ENCODE measurements at regions not wholly inside any gene's neighbourhood (a gene's known extent, or its start where the extent isn't known, plus 50 kb on each side); places are given as distances from the start of the nearest gene placed in this dataset.
"Not testable (repeated sequence)": the region's sequence is repeated elsewhere in the genome, so short reads cannot be mapped to it uniquely, and the experiment has no call there.

DNA sequence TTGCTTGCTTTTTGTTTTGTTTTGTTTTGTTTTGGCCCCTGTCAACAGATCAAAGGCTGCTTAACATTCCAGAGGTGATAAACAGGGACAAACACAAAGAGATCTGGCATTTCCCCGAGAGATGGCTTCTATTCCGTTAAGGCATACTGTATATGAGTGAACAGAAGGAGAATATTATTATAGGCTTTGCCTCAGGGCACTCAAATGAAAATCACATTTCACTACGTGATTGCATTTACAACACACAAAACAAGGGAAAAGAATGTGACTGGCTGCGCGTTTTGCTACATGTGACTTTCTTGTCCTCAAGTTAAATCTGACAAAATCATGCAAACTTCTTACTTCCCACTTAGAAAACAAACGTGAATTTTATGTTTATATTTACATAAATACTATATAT, 1037.9 kb upstream of the DDX18 start:
- DNase-seq: no peak

DNA sequence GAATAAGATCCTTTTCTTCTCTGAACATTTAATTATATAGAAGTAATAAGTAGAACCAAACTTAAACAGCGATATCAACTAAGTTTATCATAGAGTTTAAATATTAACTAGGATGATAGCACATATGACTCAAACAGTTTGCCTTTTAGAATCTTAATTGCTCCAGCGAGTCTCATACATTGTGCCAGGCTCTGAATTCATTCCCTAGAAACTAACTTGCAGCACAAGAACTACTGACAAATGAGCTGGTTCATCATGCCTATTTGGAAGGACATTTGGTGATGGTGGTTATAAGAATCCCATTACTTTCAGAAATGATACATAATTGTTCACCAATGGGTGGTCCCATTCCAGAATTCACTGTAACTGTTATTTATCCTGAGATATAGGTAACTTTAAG, 1026.6 kb upstream of the DDX18 start:
- DNase-seq: no peak

DNA sequence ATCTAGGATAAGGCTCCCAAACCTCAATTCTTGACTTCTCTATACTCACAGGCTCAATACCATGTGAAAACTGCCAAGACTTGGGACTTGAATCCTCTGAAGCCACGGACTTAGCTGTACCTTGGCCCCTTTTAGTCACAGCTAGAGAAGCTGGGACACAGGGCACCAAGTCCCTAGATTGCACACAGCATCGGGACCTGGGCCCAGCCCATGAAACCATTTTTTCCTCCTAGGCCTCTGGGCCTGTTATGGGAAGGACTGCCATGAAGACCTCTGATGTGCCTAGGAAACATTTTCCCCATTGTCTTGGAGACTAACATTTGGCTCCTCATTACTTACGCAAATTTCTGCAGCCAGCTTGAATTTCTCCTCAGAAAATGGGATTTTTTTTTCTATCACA, 1011.8 kb upstream of the DDX18 start:
- no peak for DNase-seq

DNA sequence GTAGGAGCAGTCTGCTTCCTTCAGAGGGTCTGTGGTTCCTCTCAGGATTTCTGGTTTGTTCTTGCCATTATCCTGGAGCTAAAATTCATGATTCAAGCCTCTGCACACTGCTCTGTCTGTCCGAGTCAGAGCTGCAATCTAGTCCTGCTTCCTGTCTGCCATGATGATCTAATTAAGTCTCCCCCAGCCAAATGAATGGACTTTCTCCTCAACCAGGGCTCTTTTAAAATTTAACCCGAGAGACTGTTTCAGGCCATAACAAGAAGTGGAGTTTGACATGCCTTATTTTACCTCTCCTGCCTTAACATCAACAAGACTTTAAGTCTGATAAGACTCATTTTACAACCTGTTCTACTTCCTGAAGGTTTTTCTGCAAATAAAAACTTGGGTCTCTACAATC, 1009.6 kb upstream of the DDX18 start:
- no peak for DNase-seq

DNA sequence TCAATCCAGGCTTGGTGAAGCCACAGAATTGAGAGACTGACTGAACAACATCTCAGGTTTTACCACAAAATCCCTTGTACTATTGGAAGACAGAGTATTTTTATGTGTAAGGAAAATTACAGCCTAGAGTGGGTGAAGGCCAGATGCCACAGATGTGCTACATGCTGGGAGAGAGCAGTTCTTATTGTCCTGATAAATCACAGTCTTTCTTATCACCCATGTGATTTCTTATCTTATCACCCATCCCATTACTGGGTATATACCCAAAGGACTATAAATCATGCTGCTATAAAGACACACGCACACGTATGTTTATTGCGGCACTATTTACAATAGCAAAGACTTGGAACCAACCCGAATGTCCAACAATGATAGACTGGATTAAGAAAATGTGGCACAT, 1008.0 kb upstream of the DDX18 start:
- not testable (repeated sequence) for DNase-seq

DNA sequence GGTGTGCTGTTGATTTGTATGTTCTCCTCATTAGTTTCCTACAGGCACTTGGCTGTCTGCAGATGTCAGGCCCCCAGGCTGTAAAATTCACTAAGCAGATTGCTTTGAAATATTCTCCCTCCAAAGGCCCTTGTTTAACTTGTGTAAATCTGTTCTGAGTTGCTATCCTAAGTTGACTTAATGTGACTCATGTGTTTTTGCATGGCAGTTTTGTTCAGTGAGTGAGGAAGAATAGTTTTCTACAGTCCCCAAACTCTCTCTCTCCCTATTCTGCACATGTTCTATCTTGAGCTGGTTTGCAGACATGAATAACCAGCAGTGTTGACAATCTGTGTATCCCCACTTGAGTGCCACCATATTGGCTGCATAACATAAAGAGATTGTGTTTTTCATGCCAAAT, 1005.4 kb upstream of the DDX18 start:
- no peak for DNase-seq

DNA sequence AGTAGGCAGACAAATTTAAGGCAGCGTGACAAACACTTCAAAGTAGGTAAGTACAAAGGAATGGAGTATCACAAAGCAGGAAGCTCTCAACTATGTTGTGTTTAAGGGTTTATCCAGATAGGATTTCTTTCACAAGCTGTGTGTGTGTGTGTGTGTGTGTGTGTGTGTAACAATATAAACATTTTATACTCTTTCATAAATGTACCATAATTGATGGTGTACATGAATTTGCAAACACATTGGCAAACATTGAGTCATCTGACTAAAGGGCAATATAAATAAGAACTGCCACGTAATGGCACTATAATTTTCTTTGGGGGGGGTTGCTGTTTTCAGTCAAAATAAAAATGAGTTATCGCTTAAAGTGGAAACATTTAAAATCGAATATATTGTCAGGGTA, 1004.4 kb upstream of the DDX18 start:
- DNase-seq: no peak

DNA sequence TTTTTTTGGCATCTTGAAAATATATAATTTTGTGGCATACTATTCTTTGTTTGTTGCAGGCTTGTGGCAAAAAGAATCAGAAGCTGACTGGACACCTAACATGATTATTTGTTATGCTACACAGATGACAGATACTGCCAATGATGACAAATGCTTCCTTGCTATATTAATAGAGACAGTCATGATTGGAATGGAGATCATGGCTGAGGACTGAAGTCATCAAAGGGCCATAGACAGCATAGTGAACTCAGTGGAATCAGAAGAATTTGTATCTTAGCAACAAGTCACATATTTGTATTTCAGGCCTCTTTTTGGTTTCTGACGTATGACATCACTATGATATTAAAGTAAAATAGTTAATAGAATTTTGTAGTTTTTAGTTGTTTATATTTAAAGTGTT, 1003.8 kb upstream of the DDX18 start:
- DNase-seq: no peak

DNA sequence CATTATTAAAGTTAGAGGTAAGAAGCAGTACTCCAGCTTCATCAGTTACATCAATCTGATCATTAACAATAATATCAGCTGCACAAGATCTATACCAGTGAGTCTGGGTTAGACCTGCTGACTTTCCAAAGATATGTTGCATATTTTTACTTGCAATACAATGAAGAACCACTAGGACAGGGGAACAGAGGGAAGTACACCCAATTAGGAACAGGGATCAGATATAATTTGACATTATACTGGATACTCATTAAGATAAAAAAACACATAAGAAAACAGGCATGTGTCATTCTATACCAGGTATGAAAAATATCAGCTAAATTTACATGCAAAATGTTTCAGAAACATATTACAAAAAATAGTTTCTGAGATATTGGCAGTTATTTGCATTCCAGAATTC, 995.1 kb upstream of the DDX18 start:
- no peak for DNase-seq

DNA sequence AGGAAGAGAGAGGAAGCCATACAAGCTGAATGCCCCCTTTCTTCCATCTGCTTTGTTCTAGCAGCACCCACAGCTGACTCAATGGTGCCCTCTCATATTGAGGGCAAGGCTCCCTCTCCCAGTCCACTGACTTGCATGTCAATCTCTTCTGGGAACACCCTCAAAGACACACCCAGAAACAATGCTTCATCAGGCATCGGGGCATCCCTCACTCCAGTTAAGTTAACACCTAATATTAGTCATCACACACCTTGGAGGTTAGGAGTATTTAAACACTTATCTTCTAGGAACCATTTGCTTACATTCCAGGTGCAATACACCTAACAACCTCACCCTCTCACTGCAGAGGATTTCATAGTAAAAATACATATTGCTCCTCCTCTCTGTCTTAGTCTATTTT, 993.5 kb upstream of the DDX18 start:
- DNase-seq: no peak

DNA sequence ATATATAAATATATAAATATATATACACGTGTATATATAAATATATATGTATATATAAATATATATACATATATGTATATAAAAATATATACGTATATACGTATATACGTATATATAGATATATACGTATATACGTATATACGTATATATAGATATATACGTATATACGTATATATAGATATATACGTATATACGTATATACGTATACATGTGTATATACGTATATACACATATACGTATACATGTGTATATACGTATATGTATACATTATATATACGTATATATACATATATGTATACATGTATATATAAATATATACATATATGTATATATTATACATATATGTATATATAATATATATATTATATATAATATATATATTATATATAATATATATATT, 984.9 kb upstream of the DDX18 start:
- DNase-seq: not testable (repeated sequence)

DNA sequence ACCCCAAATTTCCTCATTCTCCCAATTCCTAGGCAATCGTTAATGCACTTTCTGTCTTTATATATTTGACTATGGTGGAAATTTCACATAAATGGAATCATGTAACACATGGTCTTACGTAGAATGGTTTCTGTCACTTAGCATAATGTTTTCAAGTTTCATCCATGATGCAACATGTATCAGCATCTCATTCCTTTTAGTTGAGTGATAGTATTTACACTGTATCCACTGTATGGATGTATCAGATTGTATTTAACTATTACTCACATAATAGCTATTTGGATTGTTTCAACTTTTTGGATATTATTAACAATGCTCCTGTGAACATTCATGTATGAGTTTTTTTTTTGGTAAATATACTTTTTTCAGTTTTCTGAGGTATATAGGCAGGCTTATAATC, 982.3 kb upstream of the DDX18 start:
- DNase-seq: no peak

DNA sequence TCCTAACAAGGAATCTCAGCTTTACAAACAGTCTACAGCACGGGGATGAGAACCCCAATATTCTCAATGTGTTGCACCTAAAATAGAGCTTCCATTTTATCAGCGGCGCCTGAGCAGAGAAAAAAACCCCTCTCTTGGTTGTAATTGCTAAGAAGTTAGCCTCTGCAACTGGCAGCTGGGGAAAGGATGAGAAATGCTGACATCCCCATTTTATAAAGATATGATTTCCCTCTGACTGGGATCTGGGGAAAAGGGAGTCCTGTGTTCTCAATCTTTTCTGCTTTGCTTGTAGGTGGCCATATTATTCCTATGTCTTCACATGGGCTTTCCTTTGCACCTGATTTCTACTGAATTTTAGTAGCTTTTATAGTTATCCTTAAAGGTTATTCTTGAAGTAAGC, 981.4 kb upstream of the DDX18 start:
- no peak for DNase-seq

DNA sequence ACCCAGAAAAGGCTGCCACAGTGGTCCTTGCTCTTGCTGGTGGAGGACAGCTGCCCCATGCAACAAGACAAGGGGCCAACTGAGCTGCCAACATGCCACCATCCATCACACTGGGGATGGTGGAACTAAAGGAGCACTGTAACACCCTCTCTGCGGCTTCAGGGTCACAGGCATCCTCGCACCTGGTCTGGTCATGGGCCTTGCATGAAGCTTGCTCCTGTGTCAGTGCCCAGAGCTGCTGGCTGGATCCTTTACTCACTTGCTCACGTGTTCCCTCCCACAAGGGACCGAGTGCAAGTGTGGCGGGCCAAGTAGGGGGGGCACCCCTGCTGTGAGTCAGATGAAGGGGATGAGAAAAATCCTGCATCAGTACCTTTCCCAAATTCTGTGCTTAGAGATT, 972.3 kb upstream of the DDX18 start:
- DNase-seq: no peak

DNA sequence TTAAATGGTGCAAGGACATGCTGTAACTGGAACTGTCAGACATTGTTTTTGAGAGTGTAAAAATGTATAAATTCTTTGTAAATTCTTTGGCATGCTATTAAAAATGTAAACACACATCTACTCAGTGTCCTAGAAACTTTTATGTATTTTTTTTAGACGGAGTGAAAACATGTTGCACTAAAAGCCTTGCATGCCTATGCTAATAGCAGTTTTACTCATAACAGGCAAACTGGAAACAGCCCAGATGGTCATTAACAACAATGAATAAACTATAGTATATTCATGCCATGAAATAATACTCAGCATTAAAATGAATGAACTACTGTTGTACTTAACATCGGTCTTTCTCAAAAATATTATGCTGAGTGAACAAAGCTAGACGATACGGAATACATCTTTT, 954.8 kb upstream of the DDX18 start:
- no peak for DNase-seq

DNA sequence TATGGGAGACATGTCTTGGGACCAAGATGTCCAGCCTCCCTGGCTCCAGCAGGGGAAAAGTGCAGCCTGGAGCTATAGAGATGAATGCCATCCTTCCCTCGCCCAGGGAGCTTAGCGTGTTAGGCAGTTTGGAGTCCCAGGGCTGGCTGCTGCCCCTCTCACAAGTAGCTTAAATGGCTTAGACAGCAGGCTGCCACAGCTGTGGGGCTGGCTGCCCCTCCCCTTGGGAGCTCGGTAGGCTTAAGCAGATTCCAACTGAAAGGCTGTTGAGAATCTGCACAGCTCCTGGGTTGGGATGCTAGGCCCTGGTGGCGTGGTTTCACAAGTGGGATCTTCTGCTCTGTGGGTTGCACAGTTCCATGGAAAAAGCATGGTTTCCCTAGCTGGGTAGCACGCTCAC, 940.5 kb upstream of the DDX18 start:
- no peak for DNase-seq

DNA sequence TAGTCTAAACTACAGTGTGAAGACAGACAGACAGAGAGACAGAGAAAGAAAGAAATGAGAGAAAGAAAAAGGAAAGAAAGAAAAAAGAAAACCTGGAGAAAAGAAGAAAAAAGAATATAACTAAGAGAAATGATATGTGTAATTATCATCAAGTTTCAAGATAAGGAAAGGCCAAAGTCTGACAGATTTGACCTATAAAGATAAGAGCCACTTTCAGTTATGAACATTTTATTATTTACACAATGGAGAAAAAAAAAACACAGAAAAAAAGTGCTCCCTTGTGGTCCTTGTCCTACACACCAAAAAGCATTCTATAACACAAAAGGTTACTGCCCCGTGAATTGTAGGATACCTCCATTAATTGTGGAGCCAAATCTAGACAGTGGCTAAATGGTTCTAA, 937.2 kb upstream of the DDX18 start:
- no peak for DNase-seq

DNA sequence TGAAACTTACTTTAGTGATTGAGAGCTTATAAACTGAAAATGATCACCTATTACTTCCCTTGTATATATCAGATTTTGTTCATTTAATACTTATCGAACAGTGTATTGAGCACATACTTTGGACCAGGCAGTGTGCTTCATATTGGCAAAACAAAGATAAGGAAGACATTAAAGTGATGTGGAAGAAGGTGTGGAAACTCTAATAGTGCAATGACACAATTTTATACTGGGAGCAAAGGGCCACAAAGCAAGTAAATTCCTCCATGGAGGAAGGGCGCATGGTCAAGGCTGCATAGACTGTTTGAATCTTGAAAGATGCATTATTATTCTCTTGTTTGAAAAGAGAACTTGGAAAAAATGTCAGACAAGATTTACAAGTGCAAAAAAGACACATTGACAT, 936.5 kb upstream of the DDX18 start:
- DNase-seq: no peak

DNA sequence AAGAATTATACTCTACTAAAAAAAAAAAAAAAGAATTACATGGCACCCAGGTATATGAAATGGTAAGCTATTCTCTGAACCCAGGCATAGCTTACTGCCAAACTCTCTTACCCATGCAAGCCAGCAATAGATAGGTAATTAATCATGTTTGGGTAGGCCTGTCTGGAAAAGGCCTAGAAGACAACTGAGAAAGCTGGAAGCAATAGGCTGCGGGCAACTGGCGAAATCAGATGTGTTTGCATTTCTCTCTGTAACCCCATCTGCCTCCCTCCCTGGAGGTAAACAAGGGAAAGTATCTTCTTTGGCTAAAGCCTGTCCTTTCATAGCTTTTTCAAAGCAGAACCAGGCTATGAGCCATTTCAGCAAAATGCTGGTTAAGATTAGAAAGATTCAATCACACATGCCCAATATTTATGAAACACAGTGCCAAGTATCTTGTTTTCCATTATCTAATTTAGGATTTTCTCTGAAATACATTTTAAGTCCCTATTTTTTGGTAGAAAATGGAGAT, 934.8 kb upstream of the DDX18 start:
- no peak for DNase-seq

DNA sequence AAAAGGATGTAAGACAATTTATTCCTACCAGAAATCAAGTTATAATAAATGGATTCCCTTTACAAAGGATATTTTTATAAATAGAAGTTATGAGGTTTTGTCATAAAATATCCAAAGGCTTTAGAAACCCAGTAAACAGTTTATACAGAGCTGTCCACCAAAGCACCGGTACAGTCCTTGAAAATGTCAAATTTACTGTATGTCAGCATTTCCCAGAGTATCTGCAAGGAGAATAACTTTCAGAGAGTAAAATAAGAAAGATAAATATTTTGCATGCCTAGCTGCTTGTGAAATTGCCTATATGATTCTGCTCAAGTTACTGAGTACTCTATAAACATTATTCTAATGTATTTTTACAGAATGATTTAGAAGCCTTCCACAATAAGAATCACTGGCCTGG, 923.3 kb upstream of the DDX18 start:
- no peak for DNase-seq

DNA sequence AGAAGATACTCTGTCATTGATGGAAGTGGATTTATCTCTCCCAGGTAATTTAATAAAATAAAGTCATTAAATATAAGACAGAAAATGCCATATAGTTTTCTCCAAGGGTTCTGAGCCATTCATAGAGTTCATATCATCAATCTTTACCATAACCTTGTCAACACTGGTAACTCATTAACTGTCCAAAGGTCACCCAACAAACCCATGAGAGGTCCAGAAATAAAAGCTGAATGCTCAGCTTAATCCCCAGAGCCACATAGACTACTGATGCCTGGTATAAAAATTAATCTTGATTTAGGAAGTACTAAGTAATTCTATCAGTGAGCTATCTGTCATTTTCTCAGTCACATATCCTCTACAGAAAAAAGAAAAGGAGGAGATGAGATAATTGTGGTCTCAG, 903.0 kb upstream of the DDX18 start:
- DNase-seq: no peak

DNA sequence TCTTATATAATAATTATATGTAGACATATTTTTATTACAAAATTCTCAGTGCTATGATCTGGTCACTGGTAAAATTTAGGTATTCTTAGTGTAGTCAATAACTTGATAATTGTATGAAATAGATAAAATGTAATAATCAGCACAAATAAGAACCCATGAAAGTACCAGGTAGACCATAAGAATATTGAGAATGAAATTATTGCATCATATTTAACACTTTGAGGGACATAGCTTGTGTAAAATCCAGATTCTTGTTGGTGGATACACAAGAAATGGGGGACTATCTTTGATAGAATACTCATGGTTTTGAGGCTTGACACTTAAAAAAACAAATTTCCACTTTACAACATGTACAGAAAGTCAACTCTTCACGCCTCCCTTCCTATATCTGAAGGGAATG, 898.8 kb upstream of the DDX18 start:
- no peak for DNase-seq

DNA sequence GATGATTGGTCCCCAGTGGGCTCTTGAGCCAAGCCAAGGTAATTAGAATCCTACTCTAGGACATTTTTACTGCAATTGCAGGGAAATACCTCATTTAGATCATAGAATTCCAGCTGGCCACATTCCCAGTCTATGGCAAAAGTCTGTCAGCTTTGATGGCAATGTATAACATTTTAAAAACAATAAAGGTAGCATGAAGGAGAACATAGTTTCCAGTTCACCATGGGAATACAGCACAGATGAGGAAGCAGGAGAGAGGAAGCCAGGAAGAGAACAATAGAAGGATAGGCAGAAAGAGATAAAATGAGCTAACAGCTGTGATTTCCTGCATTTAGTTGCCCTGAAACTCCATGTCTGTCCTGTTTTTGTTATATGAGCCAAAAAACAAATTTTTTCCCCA, 897.3 kb upstream of the DDX18 start:
- no peak for DNase-seq

DNA sequence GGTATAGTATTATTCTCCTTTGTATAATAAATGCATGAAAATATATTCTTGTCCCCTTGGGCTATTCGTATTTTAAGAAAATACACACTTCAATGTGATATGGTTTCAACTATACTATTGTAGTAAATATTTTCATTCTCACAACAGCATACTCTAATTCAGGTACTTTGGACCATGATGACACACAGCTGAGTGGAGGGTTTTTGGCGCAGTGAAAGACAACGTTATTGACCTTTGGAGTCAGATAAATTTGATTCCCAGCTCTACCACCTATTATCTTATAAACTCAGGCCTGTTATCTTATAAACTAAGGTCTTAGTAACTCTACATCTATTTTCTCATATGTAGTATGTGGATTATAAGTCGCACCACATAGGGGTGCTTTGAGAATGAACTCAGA, 895.9 kb upstream of the DDX18 start:
- no peak for DNase-seq

DNA sequence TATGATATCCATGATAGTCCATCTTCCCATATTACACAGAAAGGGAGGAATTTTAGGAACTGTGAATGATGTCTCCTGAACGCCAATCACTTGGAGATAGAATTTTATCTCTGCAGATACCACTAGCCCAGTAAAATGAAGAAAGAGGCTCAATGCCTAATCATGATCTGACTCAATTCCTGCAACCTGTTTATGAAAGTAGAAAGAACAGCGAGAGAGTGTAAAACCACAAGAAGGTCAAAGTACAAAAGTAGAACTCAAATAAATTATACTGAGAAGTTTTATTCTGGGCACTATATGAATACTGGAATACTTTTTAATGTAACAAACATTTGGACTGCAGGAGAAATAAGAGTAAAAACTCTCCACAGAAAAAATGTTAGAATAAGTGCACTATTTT, 892.1 kb upstream of the DDX18 start:
- no peak for DNase-seq

DNA sequence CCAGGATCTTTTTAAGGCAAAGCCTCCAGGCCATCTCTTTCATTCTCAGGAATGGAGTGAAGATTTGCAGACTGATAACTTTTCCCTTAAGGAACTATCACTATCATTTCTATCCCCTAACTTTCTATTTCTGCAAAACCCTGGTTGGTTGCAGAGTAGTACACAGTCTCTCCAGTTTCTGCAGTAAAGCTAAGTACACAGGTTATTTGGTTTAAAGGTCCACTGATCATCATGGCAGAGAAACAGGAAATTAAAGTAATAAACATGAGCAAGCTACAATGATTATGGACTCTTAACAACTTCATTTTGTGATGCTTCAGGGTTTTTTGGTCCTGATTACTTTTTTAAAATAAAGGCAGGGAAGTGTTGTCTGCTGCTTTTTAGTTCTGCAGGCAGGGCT, 890.0 kb upstream of the DDX18 start:
- no peak for DNase-seq

Data from stimulated activated CD4-positive, alpha-beta T cell treated with anti-CD3 and anti-CD28 coated beads, Interleukin-2, amount 100 ng/mL, for 48 hours (primary cell).